ENCODE measurements at regions not wholly inside any gene's neighbourhood (a gene's known extent, or its start where the extent isn't known, plus 50 kb on each side); places are given as distances from the start of the nearest gene placed in this dataset.

DNA sequence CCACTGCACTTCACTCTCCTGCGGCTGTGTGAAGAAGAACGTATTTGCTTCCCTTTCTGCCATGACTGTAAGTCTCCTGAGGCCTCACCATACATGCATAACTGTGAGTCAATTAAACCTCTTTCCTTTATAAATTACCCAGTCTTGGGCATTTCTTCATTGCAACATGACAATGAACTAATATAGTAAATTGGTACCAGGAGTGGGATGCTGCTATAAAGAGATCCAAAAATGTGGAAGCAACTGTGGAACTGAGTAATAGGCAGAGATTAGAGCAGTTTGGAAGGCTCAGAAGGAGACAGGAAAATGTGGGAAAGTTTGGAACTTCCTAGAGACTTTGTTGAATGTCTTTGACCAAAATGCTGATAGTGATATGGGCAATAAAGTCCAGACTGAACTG, 1907.9 kb downstream of the MRPL39 start:
- ChIA-PET POLR2A (ENCODE audit: unreplicated experiment) (no interaction called here), CTCF (no interaction called here)
- no peak overlapping the region for H3K4ac ChIP-seq (ENCODE audit: low read depth, low read length)
- no peak overlapping the region for H2BK120ac ChIP-seq (ENCODE audit: low read depth, low read length)
- no peaks in the 10 kb centered on the region for H3K36me3 ChIP-seq (ENCODE audit: control insufficient read depth, insufficient read depth, low read length)
- TF ChIP-seq MXI1 (IDR thresholded peaks at IDR 0.05; ENCODE audit: borderline replicate concordance, low read depth, low read length) = no peak
- TF ChIP-seq CEBPB (IDR thresholded peaks at IDR 0.05; ENCODE audit: low read depth, low read length) = no peak
- TF ChIP-seq MAFK (IDR thresholded peaks at IDR 0.05; ENCODE audit: low read depth, low read length) = no peak
- TF ChIP-seq, protein P1, sequence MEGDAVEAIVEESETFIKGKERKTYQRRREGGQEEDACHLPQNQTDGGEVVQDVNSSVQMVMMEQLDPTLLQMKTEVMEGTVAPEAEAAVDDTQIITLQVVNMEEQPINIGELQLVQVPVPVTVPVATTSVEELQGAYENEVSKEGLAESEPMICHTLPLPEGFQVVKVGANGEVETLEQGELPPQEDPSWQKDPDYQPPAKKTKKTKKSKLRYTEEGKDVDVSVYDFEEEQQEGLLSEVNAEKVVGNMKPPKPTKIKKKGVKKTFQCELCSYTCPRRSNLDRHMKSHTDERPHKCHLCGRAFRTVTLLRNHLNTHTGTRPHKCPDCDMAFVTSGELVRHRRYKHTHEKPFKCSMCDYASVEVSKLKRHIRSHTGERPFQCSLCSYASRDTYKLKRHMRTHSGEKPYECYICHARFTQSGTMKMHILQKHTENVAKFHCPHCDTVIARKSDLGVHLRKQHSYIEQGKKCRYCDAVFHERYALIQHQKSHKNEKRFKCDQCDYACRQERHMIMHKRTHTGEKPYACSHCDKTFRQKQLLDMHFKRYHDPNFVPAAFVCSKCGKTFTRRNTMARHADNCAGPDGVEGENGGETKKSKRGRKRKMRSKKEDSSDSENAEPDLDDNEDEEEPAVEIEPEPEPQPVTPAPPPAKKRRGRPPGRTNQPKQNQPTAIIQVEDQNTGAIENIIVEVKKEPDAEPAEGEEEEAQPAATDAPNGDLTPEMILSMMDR (conservative IDR thresholded peaks at IDR 0.05; ENCODE audit: low read depth, low read length) = no peak
- no peak for TF ChIP-seq POLR2A (IDR thresholded peaks at IDR 0.05; ENCODE audit: low read depth, low read length)
- TF ChIP-seq FOS (IDR thresholded peaks at IDR 0.05; ENCODE audit: low read depth, low read length) = no peak
- TF ChIP-seq NFE2L2 (IDR thresholded peaks at IDR 0.05; ENCODE audit: low read depth, low read length) = no peak
- TF ChIP-seq BHLHE40 (IDR thresholded peaks at IDR 0.05; ENCODE audit: low read depth, low read length) = no peak
- H2AK9ac ChIP-seq (replicated peaks; ENCODE audit: low read depth, low read length, poor library complexity) = no peak overlapping the region
- dilution Hi-C loops (cut with HindIII; ENCODE audit: low sequenced_read_pairs, unreplicated experiment) = no loop called here
- H3K9me3 ChIP-seq (ENCODE audit: control insufficient read depth, insufficient read depth, low read length) = peaks cover 7% of the 10 kb centered on the region
- no peaks in the 10 kb centered on the region for H3K27me3 ChIP-seq (ENCODE audit: control insufficient read depth, insufficient read depth, low read length)
- no peak for DNase-seq
- H3K56ac ChIP-seq (ENCODE audit: extremely low read depth, insufficient read depth, low read length) = no peak overlapping the region
- H3K14ac ChIP-seq (replicated peaks; ENCODE audit: low read depth, low read length) = no peak overlapping the region
- no peak overlapping the region for H2AK5ac ChIP-seq (ENCODE audit: low read depth, low read length)
- in situ Hi-C loops (cut with MboI; ENCODE audit: low sequenced_read_pairs) = no loop called here
- no peak overlapping the region for H4K5ac ChIP-seq (ENCODE audit: low read depth, low read length)
- no CpG with 5 or more reads among the region's 2 CpGs for WGBS, 2 experiments (ENCODE audit: extremely low coverage in 2 of 2, insufficient read length in 1 of 2)
- no peak overlapping the region for H2BK5ac ChIP-seq (ENCODE audit: low read depth, low read length, poor library complexity, severe bottlenecking)
- H2BK20ac ChIP-seq (ENCODE audit: low read depth, low read length) = no peak overlapping the region
- no peaks in the 10 kb centered on the region for H3K9me1 ChIP-seq (ENCODE audit: insufficient read depth, low read length)
- H3K27ac ChIP-seq (ENCODE audit: insufficient read depth, low read length) = no peak overlapping the region
- no peak overlapping the region for H3K18ac ChIP-seq (ENCODE audit: low read depth, low read length)
- H4K20me1 ChIP-seq (ENCODE audit: insufficient read depth, low read length) = no peaks in the 10 kb centered on the region
- BruUV-seq (replicated peaks) = no TSS peak
- no peaks in the 10 kb centered on the region for H3K4me1 ChIP-seq (ENCODE audit: control insufficient read depth, insufficient read depth, low read length)
- H2BK15ac ChIP-seq (ENCODE audit: low read depth, low read length) = no peak overlapping the region
- no peak overlapping the region for H3K9ac ChIP-seq (ENCODE audit: low read depth, low read length)
- H3K4me3 ChIP-seq (ENCODE audit: insufficient read depth, low read depth, low read length) = no peak overlapping the region
- H4K91ac ChIP-seq (ENCODE audit: insufficient read depth, low read depth, low read length) = no peak overlapping the region
- intact Hi-C loops (cut with micrococcal nuclease) = no loop called here
- no peak for ATAC-seq (ENCODE audit: low read depth)
- H3K23ac ChIP-seq (ENCODE audit: low read depth, low read length) = no peak overlapping the region
- no peak overlapping the region for H2AFZ ChIP-seq (replicated peaks; ENCODE audit: low read length, poor library complexity)
- no peaks in the 10 kb centered on the region for H3K79me1 ChIP-seq (ENCODE audit: low read depth in 1 of 2, low read length in 2 of 2)
- no peak overlapping the region for H3K4me2 ChIP-seq (ENCODE audit: low read depth, low read length)
- H4K8ac ChIP-seq (ENCODE audit: low read depth in 2 of 2, low read length in 2 of 2) = no peak overlapping the region

All from IMR-90 (cell line).